Keratinocyte (primary cell): ENCODE measurements at regions not wholly inside any gene's neighbourhood (a gene's known extent, or its start where the extent isn't known, plus 50 kb on each side); places are given as distances from the start of the nearest gene placed in this dataset.

Experiments used
- DNase-seq: peaks from one replicate; pipeline ENCODE4 v3.0.0-alpha.2; 2011; ENCODE audit warnings: low read depth, missing footprints, low spot score
- FAIRE-seq: peaks from 2 replicates; lab custom pipeline; 2011; peaks lifted over from hg19 to GRCh38; lab: Jason Lieb, UNC
- H2AFZ ChIP-seq: 2 replicates; pipeline ENCODE4 v1.6.0; 2012; ENCODE audit warnings: low read length, control low read depth, inconsistent platforms; ENCODE audit not compliant: control insufficient read depth
- H3K27ac ChIP-seq: 2 replicates; pipeline ENCODE4 v1.5.1; 2011; ENCODE audit warnings: low read length; ENCODE audit not compliant: control insufficient read depth, insufficient read depth
- H3K27me3 ChIP-seq: 3 replicates; pipeline ENCODE4 v1.6.0; 2011; ENCODE audit warnings: low read length; ENCODE audit not compliant: control insufficient read depth, insufficient read depth; ENCODE audit errors: extremely low read depth
- H3K36me3 ChIP-seq, 2 experiments: 2 replicates in 1 of 2; 3 replicates in 1 of 2; pipeline ENCODE4 v1.5.1; 2011; ENCODE audit warnings: low read length in 2 of 2, mild to moderate bottlenecking in 1 of 2; ENCODE audit not compliant: control insufficient read depth in 2 of 2, insufficient read depth in 2 of 2; ENCODE audit errors: extremely low read depth in 1 of 2
- H3K4me1 ChIP-seq: 3 replicates; pipeline ENCODE4 v1.5.1; 2011; ENCODE audit warnings: low read length; ENCODE audit not compliant: control insufficient read depth, insufficient read depth; ENCODE audit errors: extremely low read depth
- H3K4me2 ChIP-seq: 3 replicates; pipeline ENCODE4 v1.6.0; 2011; ENCODE audit warnings: low read depth, low read length; ENCODE audit not compliant: control insufficient read depth, insufficient read depth; ENCODE audit errors: extremely low read depth
- H3K4me3 ChIP-seq, 3 experiments: fragments of 200-600 bp in 1 of 3; sonication (generic) in 1 of 3; 2 replicates in 2 of 3; 3 replicates in 1 of 3; pipeline ENCODE4 v1.5.1; 2011 to 2016; ENCODE audit warnings: low read length in 3 of 3, mild to moderate bottlenecking in 3 of 3, control low read depth in 2 of 3, inconsistent platforms in 1 of 3, low read depth in 1 of 3, mixed read lengths in 1 of 3, mixed run types in 1 of 3, moderate library complexity in 1 of 3; ENCODE audit not compliant: control insufficient read depth in 2 of 3, insufficient read depth in 2 of 3; ENCODE audit errors: extremely low read depth in 1 of 3
- H3K79me2 ChIP-seq: 2 replicates; pipeline ENCODE4 v1.6.0; 2012; ENCODE audit warnings: low read length; ENCODE audit not compliant: control insufficient read depth, insufficient read depth
- H3K9ac ChIP-seq: 3 replicates; pipeline ENCODE4 v1.6.0; 2011; ENCODE audit warnings: low read length; ENCODE audit not compliant: control insufficient read depth, insufficient read depth; ENCODE audit errors: extremely low read depth
- H3K9me1 ChIP-seq: 3 replicates; pipeline ENCODE4 v1.6.0; 2011; ENCODE audit warnings: low read length; ENCODE audit not compliant: control insufficient read depth, insufficient read depth; ENCODE audit errors: extremely low read depth
- H3K9me3 ChIP-seq: 2 replicates; pipeline ENCODE4 v1.5.1; 2012; ENCODE audit warnings: low read depth, low read length; ENCODE audit not compliant: control insufficient read depth
- H4K20me1 ChIP-seq: 3 replicates; pipeline ENCODE4 v1.6.0; 2011; ENCODE audit warnings: low read length; ENCODE audit not compliant: control insufficient read depth, insufficient read depth; ENCODE audit errors: extremely low read depth
- CTCF ChIP-seq, 3 experiments: IDR thresholded peaks in 1 of 3; conservative IDR thresholded peaks in 1 of 3; optimal IDR thresholded peaks in 1 of 3; 2 replicates in 2 of 3; 3 replicates in 1 of 3; pipeline versions ENCODE3 to v1.5.1; 2011; ENCODE audit warnings: low read length in 3 of 3, mild to moderate bottlenecking in 3 of 3, moderate library complexity in 2 of 3, control low read depth in 1 of 3, inconsistent platforms in 1 of 3; ENCODE audit not compliant: insufficient read depth in 2 of 3; ENCODE audit errors: extremely low read depth in 1 of 3
- EZH2 ChIP-seq: IDR thresholded peaks from one replicate; pipeline ENCODE4 v1.6.1; 2012; ENCODE audit warnings: inconsistent platforms, mild to moderate bottlenecking, low read length, moderate library complexity
- dilution Hi-C: fragments of 300-500 bp; cut with MboI; formaldehyde crosslinking; loops from one replicate; pipeline ENCODE4 v1.7.0; 2020; ENCODE audit warnings: low sequenced_read_pairs; ENCODE audit not compliant: extremely low pct_ligation_motif_present

GRCh38 chr1:42043182-42043581 lies 110.0 kb upstream of the GUCA2B start:
- Histone ChIP-seq H3K9ac (no peak overlapping the region), H3K36me3 (no peaks in the 10 kb centered on the region), H4K20me1 (no peaks in the 10 kb centered on the region), H3K79me2 (no peaks in the 10 kb centered on the region), H3K9me1 (no peaks in the 10 kb centered on the region), H3K4me2 (no peak overlapping the region), H3K27ac (no peak overlapping the region), H3K9me3 (no peaks in the 10 kb centered on the region), H3K4me3 (no peak overlapping the region), H3K27me3 (peaks cover 2% of the 10 kb centered on the region), H2AFZ (no peak overlapping the region), H3K4me1 (no peaks in the 10 kb centered on the region)
- FAIRE-seq, result no peak
- dilution Hi-C loops, result no loop called here
- no peak for DNase-seq
- TF ChIP-seq CTCF (optimal IDR thresholded peaks at IDR 0.05 in 1 of 3, IDR thresholded peaks at IDR 0.05 in 1 of 3, conservative IDR thresholded peaks at IDR 0.05 in 1 of 3; ENCODE audit: extremely low read depth in 1 of 3, insufficient read depth in 2 of 3, low read length in 3 of 3) (no peak), EZH2 (no peak)

GRCh38 chr1:42041031-42041430 lies 112.2 kb upstream of the GUCA2B start:
- Histone ChIP-seq H4K20me1 (no peaks in the 10 kb centered on the region), H3K9me3 (no peaks in the 10 kb centered on the region), H3K9ac (no peak overlapping the region), H3K4me2 (no peak overlapping the region), H3K4me3 (no peak overlapping the region), H3K9me1 (no peaks in the 10 kb centered on the region), H2AFZ (no peak overlapping the region), H3K36me3 (no peaks in the 10 kb centered on the region), H3K4me1 (no peaks in the 10 kb centered on the region), H3K27me3 (no peaks in the 10 kb centered on the region), H3K79me2 (no peaks in the 10 kb centered on the region), H3K27ac (no peak overlapping the region)
- FAIRE-seq, result no peak
- TF ChIP-seq EZH2 (no peak), CTCF (optimal IDR thresholded peaks at IDR 0.05 in 1 of 3, IDR thresholded peaks at IDR 0.05 in 1 of 3, conservative IDR thresholded peaks at IDR 0.05 in 1 of 3; ENCODE audit: extremely low read depth in 1 of 3, insufficient read depth in 2 of 3, low read length in 3 of 3) (no peak)
- no peak for DNase-seq
- dilution Hi-C loops, result no loop called here
